Choroid plexus epithelial cell (primary cell): ENCODE measurements at regions not wholly inside any gene's neighbourhood (a gene's known extent, or its start where the extent isn't known, plus 50 kb on each side); places are given as distances from the start of the nearest gene placed in this dataset.

Experiments
- DNase-seq: peaks from one replicate; pipeline ENCODE4 v3.0.0-alpha.2; 2010; ENCODE audit warnings: low read depth
- H3K4me3 ChIP-seq: 2 replicates; pipeline ENCODE4 v1.5.1; 2011; ENCODE audit warnings: low read depth, mild to moderate bottlenecking, control low read depth, low read length, moderate library complexity
- TF ChIP-seq, protein P1 (sequence below): conservative IDR thresholded peaks from 2 replicates; pipeline ENCODE4 v1.5.1; 2011; ENCODE audit warnings: low read depth, mild to moderate bottlenecking, control low read depth, inconsistent platforms, low read length, moderate library complexity

DNA sequence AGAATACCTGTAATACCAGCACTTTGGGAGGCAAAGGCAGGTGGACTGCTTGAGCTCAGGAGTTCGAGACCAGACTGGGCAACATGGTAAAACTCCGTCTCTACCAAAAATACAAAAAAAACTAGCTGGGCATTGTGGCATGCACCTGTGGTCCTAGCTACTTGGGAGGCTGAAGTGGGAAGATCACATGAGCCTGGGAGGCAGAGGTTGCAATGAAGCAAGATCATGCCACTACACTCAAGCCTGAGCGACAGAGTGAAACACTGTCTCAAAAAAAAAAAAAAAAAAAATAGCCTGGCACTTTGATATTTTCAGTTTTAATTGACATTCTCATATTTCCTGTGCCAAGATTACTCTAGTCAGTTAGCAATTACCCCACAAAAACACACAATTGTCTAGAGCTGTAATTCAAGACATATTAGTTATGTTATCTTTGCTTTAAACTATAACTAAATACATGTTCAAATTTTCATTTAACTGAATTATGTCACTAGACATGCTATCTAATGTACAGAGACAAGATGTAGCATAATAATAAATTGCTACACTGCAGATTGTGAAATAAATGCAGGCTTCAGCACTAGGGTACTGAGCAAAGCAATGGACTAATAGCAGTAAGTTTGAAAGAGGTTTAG is 378.2 kb upstream of the GRAMD2B start:
- no peak overlapping the region for H3K4me3 ChIP-seq
- TF ChIP-seq, protein P1, sequence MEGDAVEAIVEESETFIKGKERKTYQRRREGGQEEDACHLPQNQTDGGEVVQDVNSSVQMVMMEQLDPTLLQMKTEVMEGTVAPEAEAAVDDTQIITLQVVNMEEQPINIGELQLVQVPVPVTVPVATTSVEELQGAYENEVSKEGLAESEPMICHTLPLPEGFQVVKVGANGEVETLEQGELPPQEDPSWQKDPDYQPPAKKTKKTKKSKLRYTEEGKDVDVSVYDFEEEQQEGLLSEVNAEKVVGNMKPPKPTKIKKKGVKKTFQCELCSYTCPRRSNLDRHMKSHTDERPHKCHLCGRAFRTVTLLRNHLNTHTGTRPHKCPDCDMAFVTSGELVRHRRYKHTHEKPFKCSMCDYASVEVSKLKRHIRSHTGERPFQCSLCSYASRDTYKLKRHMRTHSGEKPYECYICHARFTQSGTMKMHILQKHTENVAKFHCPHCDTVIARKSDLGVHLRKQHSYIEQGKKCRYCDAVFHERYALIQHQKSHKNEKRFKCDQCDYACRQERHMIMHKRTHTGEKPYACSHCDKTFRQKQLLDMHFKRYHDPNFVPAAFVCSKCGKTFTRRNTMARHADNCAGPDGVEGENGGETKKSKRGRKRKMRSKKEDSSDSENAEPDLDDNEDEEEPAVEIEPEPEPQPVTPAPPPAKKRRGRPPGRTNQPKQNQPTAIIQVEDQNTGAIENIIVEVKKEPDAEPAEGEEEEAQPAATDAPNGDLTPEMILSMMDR, result no peak
- no peak for DNase-seq

DNA sequence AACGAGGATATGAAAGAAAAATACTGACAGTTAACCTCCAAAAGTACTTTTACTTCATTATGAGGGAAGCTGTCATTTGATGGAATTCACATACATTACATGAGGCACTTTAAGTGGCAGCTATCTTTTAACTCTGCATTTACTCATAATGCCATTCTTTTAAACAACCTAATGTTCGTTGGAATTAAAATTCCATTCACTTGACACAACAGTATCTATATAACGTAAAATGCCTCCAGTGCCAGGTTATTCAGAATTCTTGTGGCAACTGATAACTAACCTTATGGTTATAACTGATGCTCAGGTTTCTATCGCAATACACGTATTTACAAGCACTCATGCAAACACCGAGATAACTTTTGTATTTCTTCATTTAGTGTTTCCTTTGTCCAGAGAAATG is 376.9 kb upstream of the GRAMD2B start:
- no peak for DNase-seq
- no peak overlapping the region for H3K4me3 ChIP-seq
- TF ChIP-seq, protein P1, result no peak

DNA sequence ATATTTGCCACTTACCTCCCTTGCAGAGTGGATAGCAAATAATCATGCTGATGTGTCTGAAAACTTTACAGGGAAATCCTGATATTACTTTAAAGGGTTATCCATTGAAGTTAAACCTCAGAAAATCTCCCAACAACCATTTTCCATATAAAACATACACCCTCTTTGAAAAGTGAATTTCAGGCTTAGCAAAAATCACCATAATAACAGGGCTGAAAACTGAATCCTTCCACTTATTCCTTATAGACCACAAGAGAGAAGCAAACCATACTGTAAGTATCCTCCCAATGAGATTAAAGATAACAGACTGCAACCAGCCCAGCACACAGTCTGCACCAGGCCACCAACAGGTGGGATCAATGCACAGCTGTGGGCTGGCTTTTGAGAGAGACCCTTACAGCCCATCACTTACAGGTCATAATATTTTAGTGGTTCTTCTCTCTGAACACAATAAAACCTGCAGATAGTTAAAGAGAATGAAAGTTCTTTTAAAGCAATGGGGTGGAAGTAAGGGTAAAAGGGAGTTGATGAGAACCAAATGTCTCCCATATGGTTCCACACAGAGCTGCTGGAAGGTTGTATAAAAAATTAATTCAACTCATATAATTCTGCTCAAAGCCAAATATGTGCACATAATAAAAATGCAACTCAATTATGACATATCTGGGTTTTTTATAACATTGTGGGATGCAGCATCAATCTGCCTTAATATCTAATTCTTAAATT is 376.2 kb upstream of the GRAMD2B start:
- TF ChIP-seq, protein P1, result no peak
- no peak for DNase-seq
- no peak overlapping the region for H3K4me3 ChIP-seq

DNA sequence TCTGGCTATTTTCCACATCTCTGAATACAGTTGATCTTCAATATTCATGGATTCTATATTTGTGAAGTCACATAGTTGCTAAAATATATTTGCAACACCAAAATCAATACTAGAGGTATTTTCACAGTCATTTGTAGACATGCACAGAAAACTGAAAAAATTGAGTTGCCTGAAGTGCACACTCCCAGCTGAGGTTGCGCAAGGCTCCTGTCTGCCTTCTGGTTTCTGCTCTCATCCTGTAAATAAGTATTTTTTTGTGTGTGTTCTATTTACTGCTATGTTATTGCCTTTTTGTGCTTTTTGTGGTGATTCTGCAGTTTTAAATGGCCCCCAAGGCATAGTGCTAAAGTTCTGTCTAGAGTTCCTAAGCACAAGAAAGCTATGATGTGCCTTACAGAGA is 371.1 kb upstream of the GRAMD2B start:
- H3K4me3 ChIP-seq, result no peak overlapping the region
- DNase-seq, result peak; percentile 28
- TF ChIP-seq, protein P1, result no peak

DNA sequence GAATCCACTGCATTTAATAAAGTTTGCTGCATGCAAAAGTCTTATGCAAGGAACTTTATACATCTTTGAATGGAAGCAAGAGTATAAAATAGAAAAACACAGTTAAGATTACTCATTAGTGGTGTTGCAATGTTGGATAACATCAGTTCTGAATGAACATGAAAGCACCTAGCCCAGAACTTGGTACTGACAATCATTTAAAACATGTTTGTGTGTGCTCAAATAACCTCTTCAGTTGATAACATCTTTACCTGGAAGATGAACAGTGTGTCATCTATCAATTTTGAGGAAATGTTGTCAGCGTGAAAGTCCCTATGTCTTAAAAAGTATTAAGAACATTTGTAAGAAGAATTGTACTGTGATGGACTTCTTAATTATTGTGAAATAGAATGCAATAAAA is 370.4 kb upstream of the GRAMD2B start:
- no peak overlapping the region for H3K4me3 ChIP-seq
- TF ChIP-seq, protein P1, result no peak
- no peak for DNase-seq

DNA sequence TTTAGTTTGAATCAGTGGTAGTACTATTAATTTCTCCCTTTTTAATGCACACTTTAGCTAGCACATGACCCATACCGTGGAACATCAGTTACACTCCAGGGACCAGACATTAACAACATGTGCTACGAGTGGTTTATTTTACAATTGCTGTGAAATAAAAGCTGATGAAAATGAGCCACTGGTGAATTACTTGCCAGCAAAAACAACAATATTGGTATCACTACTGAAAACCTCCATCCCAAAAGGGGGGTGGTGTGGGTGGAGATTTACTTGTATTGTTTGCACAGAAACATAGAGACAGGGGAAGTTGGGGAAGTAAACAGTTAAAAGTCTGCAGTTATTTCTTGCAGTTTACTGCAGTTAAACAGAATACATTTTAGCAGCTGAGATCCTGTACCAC is 369.6 kb upstream of the GRAMD2B start:
- no peak overlapping the region for H3K4me3 ChIP-seq
- DNase-seq, result no peak
- TF ChIP-seq, protein P1, result no peak
